CD8-positive, alpha-beta memory T cell (primary cell): ENCODE measurements at regions not wholly inside any gene's neighbourhood (a gene's known extent, or its start where the extent isn't known, plus 50 kb on each side); places are given as distances from the start of the nearest gene placed in this dataset.

ENCODE experiments used
- CTCF ChIA-PET: fragments of 350-600 bp; sonication (Branson Sonifier 250); formaldehyde crosslinking; loops from one replicate; lab custom pipeline; 2021; ENCODE audit warnings: antibody characterized with exemption; lab: Charles Lee
- POLR2A ChIA-PET: fragments of 350-600 bp; sonication (Branson Sonifier 250); formaldehyde crosslinking; loops from one replicate; lab custom pipeline; 2021; ENCODE audit warnings: antibody characterized with exemption; lab: Charles Lee
- DNase-seq, 5 donors: peaks; one replicate each; pipeline versions ENCODE4 v3.0.0 to v3.0.0-alpha.2; 2020 to 2022; ENCODE audit warnings: mixed read lengths in 1 of 5
- H3K27ac ChIP-seq: one replicate; pipeline ENCODE4 v1.7.0; 2013; ENCODE audit warnings: low read depth, mild to moderate bottlenecking, low read length, moderate library complexity
- H3K27me3 ChIP-seq: 2 replicates; pipeline ENCODE4 v1.7.0; 2013; ENCODE audit warnings: low read length, mild to moderate bottlenecking; ENCODE audit not compliant: insufficient read depth, poor library complexity, severe bottlenecking
- H3K36me3 ChIP-seq: 2 replicates; pipeline ENCODE4 v1.7.0; 2013; ENCODE audit warnings: mild to moderate bottlenecking, low read length, moderate library complexity; ENCODE audit not compliant: insufficient read depth
- H3K4me1 ChIP-seq: 2 replicates; pipeline ENCODE4 v1.7.0; 2013; ENCODE audit warnings: mild to moderate bottlenecking, low read length, moderate library complexity; ENCODE audit not compliant: insufficient read depth
- H3K4me3 ChIP-seq: 2 replicates; pipeline ENCODE4 v1.7.0; 2013; ENCODE audit warnings: mild to moderate bottlenecking, low read length
- H3K9me3 ChIP-seq: 2 replicates; pipeline ENCODE4 v1.7.0; 2013; ENCODE audit warnings: mild to moderate bottlenecking, low read length
- H3K27ac Mint-ChIP-seq, 8 donors: one replicate each; pipeline ENCODE4 v1.8.0; 2020 to 2021; ENCODE audit warnings: mixed read lengths in 8 of 8, mild to moderate bottlenecking in 6 of 8, inconsistent platforms in 3 of 8, moderate library complexity in 3 of 8
- H3K27me3 Mint-ChIP-seq, 2 donors: one replicate each; pipeline ENCODE4 v1.8.0; 2020 to 2021; ENCODE audit warnings: mixed read lengths in 2 of 2, mild to moderate bottlenecking in 1 of 2, moderate library complexity in 1 of 2
- H3K36me3 Mint-ChIP-seq, 3 donors: one replicate each; pipeline ENCODE4 v1.8.0; 2020 to 2021; ENCODE audit warnings: mixed read lengths in 3 of 3, inconsistent platforms in 1 of 3, mild to moderate bottlenecking in 1 of 3
- H3K4me1 Mint-ChIP-seq, 3 donors: one replicate each; pipeline ENCODE4 v1.8.0; 2020 to 2021; ENCODE audit warnings: mixed read lengths in 3 of 3, inconsistent platforms in 1 of 3, mild to moderate bottlenecking in 1 of 3
- H3K4me3 Mint-ChIP-seq, 7 donors: one replicate each; pipeline ENCODE4 v1.8.0; 2020 to 2021; ENCODE audit warnings: mixed read lengths in 7 of 7, mild to moderate bottlenecking in 6 of 7, moderate library complexity in 4 of 7, inconsistent platforms in 2 of 7
- H3K9me3 Mint-ChIP-seq, 5 donors: one replicate each; pipeline ENCODE4 v1.8.0; 2020 to 2022; ENCODE audit warnings: mixed read lengths in 5 of 5, mild to moderate bottlenecking in 3 of 5, moderate library complexity in 2 of 5, inconsistent platforms in 1 of 5

- Histone ChIP-seq H3K27me3 (no peaks in the 10 kb centered on the region), H3K4me1 (no peaks in the 10 kb centered on the region), H3K9me3 (no peaks in the 10 kb centered on the region), H3K27ac (no peak overlapping the region), H3K36me3 (no peaks in the 10 kb centered on the region), H3K4me3 (no peak overlapping the region)
- POLR2A ChIA-PET: no interaction called here
- DNase-seq: peak in 1 of 5 donors; percentile 40
- no peaks in the 10 kb centered on the region for H3K36me3 Mint-ChIP-seq
- peaks cover 15 to 32% of the 10 kb centered on the region in 2 donors for H3K27me3 Mint-ChIP-seq
- no peaks in the 10 kb centered on the region for H3K4me1 Mint-ChIP-seq
- H3K4me3 Mint-ChIP-seq: no peak overlapping the region
- H3K27ac Mint-ChIP-seq: peak overlapping the region in 1 of 8 donors; percentile 57
- peaks cover 0 to 1% (median 0%) of the 10 kb centered on the region in 5 donors for H3K9me3 Mint-ChIP-seq
- CTCF ChIA-PET: no interaction called here
These were observed 64.0 kb downstream of the ADRA2C start for GRCh38 chr4:3829956-3830773.

- Histone ChIP-seq H3K27me3 (no peaks in the 10 kb centered on the region), H3K4me1 (no peaks in the 10 kb centered on the region), H3K27ac (no peak overlapping the region), H3K36me3 (no peaks in the 10 kb centered on the region), H3K4me3 (no peak overlapping the region), H3K9me3 (no peaks in the 10 kb centered on the region)
- Mint-ChIP-seq H3K4me1 (peaks cover 0 to 2% (median 0%) of the 10 kb centered on the region in 3 donors), H3K9me3 (no peaks in the 10 kb centered on the region), H3K27me3 (peaks cover 17 to 39% of the 10 kb centered on the region in 2 donors), H3K4me3 (no peak overlapping the region), H3K27ac (no peak overlapping the region), H3K36me3 (no peaks in the 10 kb centered on the region)
- DNase-seq: peak in 1 of 5 donors; percentile 42
- ChIA-PET CTCF (no interaction called here), POLR2A (no interaction called here)
These were observed 64.8 kb downstream of the ADRA2C start for GRCh38 chr4:3830774-3831528.

- ChIA-PET CTCF (no interaction called here), POLR2A (no interaction called here)
- H3K27ac ChIP-seq: no peak overlapping the region
- peaks cover 17 to 42% of the 10 kb centered on the region in 2 donors for H3K27me3 Mint-ChIP-seq
- H3K4me3 Mint-ChIP-seq: no peak overlapping the region
- no peaks in the 10 kb centered on the region for H3K36me3 ChIP-seq
- H3K27ac Mint-ChIP-seq: no peak overlapping the region
- peaks cover 0 to 2% (median 0%) of the 10 kb centered on the region in 3 donors for H3K4me1 Mint-ChIP-seq
- no peaks in the 10 kb centered on the region for H3K9me3 ChIP-seq
- H3K9me3 Mint-ChIP-seq: no peaks in the 10 kb centered on the region
- no peaks in the 10 kb centered on the region for H3K36me3 Mint-ChIP-seq
- no peaks in the 10 kb centered on the region for H3K27me3 ChIP-seq
- no peaks in the 10 kb centered on the region for H3K4me1 ChIP-seq
- H3K4me3 ChIP-seq: no peak overlapping the region
- DNase-seq: peak in 1 of 5 donors; percentile 7
These were observed 65.5 kb downstream of the ADRA2C start for GRCh38 chr4:3831529-3832150.

- H3K4me1 Mint-ChIP-seq: peaks cover 0 to 2% (median 0%) of the 10 kb centered on the region in 3 donors
- Histone ChIP-seq H3K9me3 (no peaks in the 10 kb centered on the region), H3K4me3 (no peak overlapping the region), H3K36me3 (no peaks in the 10 kb centered on the region), H3K27ac (no peak overlapping the region), H3K4me1 (no peaks in the 10 kb centered on the region), H3K27me3 (no peaks in the 10 kb centered on the region)
- ChIA-PET POLR2A (no interaction called here), CTCF (no interaction called here)
- H3K36me3 Mint-ChIP-seq: no peaks in the 10 kb centered on the region
- H3K4me3 Mint-ChIP-seq: no peak overlapping the region
- no peak overlapping the region for H3K27ac Mint-ChIP-seq
- H3K27me3 Mint-ChIP-seq: peaks cover 16 to 48% of the 10 kb centered on the region in 2 donors
- DNase-seq: no peak
- H3K9me3 Mint-ChIP-seq: no peaks in the 10 kb centered on the region
These were observed 66.5 kb downstream of the ADRA2C start for GRCh38 chr4:3832536-3833220.

- H3K9me3 Mint-ChIP-seq: no peaks in the 10 kb centered on the region
These were observed 67.3 kb downstream of the ADRA2C start for GRCh38 chr4:3833326-3833989.

GRCh38 chr4:3834186-3834662 lies 68.0 kb downstream of the ADRA2C start:
- H3K4me1 Mint-ChIP-seq: peaks cover 0 to 2% (median 0%) of the 10 kb centered on the region in 3 donors
- CTCF ChIA-PET: no interaction called here

More at GRCh38 chr4:3833326-3833989, 67.3 kb downstream of the ADRA2C start:
- H3K36me3 ChIP-seq: no peaks in the 10 kb centered on the region
- no peak overlapping the region for H3K4me3 ChIP-seq
- CTCF ChIA-PET: no interaction called here
- no peaks in the 10 kb centered on the region for H3K36me3 Mint-ChIP-seq
- H3K9me3 ChIP-seq: no peaks in the 10 kb centered on the region
- H3K27ac Mint-ChIP-seq: no peak overlapping the region
- peaks cover 0 to 2% (median 0%) of the 10 kb centered on the region in 3 donors for H3K4me1 Mint-ChIP-seq
- POLR2A ChIA-PET: no interaction called here
- H3K4me3 Mint-ChIP-seq: no peak overlapping the region
- H3K4me1 ChIP-seq: no peaks in the 10 kb centered on the region
- no peak for DNase-seq
- H3K27ac ChIP-seq: no peak overlapping the region
- H3K27me3 Mint-ChIP-seq: peaks cover 20 to 51% of the 10 kb centered on the region in 2 donors
- no peaks in the 10 kb centered on the region for H3K27me3 ChIP-seq

GRCh38 chr4:3834663-3835521 lies 68.7 kb downstream of the ADRA2C start:
- H3K27me3 Mint-ChIP-seq: peaks cover 20 to 51% of the 10 kb centered on the region in 2 donors
- H3K27ac Mint-ChIP-seq: no peak overlapping the region
- no peak for DNase-seq
- H3K4me3 ChIP-seq: no peak overlapping the region
- no peak overlapping the region for H3K27ac ChIP-seq
- H3K36me3 Mint-ChIP-seq: no peaks in the 10 kb centered on the region
- H3K4me1 ChIP-seq: no peaks in the 10 kb centered on the region
- no peaks in the 10 kb centered on the region for H3K27me3 ChIP-seq
- peaks cover 0 to 2% (median 0%) of the 10 kb centered on the region in 3 donors for H3K4me1 Mint-ChIP-seq
- H3K4me3 Mint-ChIP-seq: peak overlapping the region in 1 of 7 donors; percentile 9
- no peaks in the 10 kb centered on the region for H3K36me3 ChIP-seq
- H3K9me3 ChIP-seq: no peaks in the 10 kb centered on the region
- ChIA-PET POLR2A (no interaction called here), CTCF (no interaction called here)
- no peaks in the 10 kb centered on the region for H3K9me3 Mint-ChIP-seq

More at GRCh38 chr4:3834186-3834662, 68.0 kb downstream of the ADRA2C start:
- H3K4me3 ChIP-seq: no peak overlapping the region
- no peaks in the 10 kb centered on the region for H3K36me3 ChIP-seq
- POLR2A ChIA-PET: no interaction called here
- H3K9me3 ChIP-seq: no peaks in the 10 kb centered on the region
- H3K4me1 ChIP-seq: no peaks in the 10 kb centered on the region
- no peaks in the 10 kb centered on the region for H3K27me3 ChIP-seq
- Mint-ChIP-seq H3K27ac (no peak overlapping the region), H3K9me3 (no peaks in the 10 kb centered on the region), H3K27me3 (peaks cover 20 to 51% of the 10 kb centered on the region in 2 donors), H3K4me3 (no peak overlapping the region), H3K36me3 (no peaks in the 10 kb centered on the region)
- no peak overlapping the region for H3K27ac ChIP-seq
- no peak for DNase-seq
